Activated CD4-positive, alpha-beta T cell treated with anti-CD3 and anti-CD28 coated beads, Interleukin-2, amount 50 U/mL, for 48 hours (primary cell): ENCODE measurements at regions not wholly inside any gene's neighbourhood (a gene's known extent, or its start where the extent isn't known, plus 50 kb on each side); places are given as distances from the start of the nearest gene placed in this dataset.
"Not testable (repeated sequence)": the region's sequence is repeated elsewhere in the genome, so short reads cannot be mapped to it uniquely, and the experiment has no call there.

Experiments
- DNase-seq, 2 experiments: peaks; one replicate each; pipeline ENCODE4 v3.0.0-alpha.2; 2020

DNA sequence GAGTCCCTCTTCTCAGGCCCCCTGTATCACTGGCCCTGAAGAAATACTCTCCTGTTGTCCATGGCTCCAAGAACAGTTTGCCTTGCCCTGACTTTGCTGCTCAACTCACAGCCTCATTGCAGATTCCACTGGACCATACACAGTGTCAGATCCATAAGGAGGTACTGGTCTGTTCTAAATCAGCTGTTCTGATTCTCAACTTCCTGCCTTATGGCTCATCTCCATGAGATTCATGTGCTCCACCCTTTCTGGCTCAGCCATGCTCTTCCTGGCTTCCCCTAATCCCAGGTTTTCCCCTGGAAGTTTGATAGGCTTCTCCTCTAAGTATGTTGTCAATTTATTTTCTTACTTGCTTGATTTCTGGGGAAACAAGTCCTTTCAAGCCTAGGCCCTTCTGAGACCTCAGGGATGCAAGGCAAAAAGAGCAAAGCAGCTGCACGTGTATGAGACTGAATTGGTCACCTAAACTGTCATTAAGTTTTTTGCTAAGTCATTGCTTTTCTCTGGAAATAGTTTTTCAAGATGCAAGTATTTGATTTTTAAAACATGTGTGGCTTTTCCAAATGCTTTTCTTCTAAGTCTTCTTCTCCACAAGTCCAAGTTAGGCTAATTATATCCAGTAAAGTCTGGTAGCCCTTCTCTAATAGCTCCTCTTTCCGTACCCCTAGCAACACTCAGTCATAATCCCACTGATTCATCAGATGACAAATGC lies 1288.5 kb downstream of the RPIA start:
- DNase-seq: not testable (repeated sequence)

DNA sequence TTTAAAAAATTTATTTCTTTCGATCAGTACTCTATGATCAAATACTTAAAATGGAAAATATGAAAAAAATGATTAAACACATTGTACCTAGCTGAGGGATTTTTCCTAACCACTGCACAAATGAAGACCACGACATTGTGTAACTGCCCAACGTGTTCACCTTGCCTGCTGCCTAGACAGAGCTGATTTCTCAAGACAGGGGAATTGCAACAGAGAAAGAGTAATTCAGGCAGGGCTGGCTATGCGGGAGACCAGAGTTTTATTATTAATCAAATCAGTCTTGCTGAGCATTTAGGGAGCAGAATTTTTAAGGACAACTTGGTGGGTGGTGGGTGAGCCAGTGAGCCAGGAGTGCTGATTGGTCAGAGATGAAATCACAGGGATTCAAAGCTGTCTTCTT lies 1290.8 kb downstream of the RPIA start:
- not testable (repeated sequence) for DNase-seq

DNA sequence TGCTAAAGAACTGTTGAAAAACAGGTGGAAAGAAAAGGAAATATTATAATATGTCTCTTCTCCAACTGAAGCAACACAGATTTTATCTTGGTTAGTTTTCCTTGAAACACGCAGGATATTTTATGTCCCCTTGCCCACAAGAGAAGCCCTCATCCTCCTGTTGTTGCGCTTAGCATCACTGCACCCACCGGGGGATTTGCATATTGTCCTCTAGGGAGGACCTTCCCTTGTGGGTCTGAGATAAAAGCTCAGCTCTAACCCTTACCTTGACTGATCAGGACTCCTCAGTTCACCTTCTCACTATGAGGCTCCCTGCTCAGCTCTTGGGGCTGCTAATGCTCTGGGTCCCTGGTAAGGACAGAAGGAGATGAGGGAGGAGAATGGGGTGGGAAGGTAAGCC lies 1294.2 kb downstream of the RPIA start:
- DNase-seq: not testable (repeated sequence)

DNA sequence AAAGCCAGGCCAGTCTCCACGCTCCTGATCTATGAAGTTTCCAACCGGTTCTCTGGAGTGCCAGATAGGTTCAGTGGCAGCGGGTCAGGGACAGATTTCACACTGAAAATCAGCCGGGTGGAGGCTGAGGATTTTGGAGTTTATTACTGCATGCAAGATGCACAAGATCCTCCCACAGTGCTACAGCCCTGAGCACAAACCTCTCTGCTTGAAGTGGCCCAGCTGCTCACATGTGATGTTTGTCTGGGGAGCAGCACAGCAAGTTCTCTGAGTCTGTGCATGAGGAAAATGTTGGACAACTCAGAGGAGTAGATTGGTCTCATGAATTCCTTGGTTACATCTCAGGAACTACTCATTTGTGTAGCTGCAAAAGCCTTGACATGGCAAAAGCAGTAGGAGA lies 1295.1 kb downstream of the RPIA start:
- not testable (repeated sequence) for DNase-seq

DNA sequence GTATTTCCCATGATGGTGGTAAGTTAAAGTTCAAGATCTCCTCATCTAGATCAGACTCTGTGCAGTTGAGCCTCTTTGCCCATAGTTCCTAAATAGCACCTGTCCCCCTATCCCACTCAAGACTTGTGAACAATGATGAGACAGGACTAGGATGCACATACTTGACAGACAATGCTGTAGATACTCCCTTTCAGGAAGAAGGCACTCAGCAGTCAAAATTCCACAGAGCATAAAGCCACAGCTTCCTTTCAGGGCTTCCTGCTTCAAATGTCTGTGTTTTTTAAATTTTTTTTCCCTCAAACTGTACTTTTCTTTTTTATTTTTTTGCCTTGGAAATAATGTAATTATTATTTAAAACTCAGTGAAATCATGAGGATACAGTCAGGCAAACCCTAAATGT lies 1305.3 kb downstream of the RPIA start:
- not testable (repeated sequence) for DNase-seq

DNA sequence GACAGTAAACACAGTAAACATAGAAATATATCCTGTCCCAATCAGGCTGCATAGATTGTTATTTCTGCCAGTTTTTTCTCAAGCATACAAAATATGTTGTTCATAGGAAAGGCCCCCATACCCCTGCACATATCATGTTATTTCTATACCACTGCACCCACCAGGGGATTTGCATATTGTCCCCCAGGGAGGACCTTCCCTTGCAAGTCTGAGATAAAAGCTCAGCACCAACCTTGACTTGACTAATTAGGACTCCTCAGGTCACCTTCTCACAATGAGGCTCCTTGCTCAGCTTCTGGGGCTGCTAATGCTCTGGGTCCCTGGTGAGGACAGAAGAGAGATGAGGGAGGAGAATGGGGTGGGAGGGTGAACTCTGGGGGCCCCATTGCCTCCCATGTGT lies 1313.1 kb downstream of the RPIA start:
- DNase-seq: not testable (repeated sequence)

DNA sequence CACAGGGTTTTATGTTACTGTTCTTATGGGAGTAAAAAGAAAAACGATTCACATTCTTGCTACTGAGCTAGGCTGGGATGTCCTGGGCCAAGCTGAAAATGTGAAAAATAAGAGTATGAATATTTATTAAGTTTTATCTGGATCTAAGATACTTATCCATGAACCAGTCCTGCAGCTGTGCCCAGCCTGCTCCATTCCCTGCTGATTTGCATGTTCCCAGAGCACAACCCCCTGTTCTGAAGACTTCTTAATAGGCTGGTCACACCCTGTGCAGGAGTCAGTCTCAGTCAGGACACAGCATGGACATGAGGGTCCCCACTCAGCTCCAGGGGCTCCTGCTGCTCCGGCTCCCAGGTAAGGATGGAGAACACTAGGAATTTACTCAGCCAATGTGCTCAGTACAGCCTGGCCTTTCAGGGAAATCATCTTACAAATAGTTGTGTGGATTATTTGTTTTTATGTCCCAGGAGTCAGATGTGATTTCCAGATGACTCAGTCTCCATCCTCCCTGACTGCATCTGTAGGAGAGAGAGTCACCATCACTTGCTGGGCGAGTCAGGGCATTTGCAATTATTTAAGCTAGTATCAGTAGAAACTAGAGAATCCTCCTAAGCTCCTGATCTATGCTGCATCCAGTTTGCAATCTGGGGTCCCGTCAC lies 1319.1 kb downstream of the RPIA start:
- not testable (repeated sequence) for DNase-seq

DNA sequence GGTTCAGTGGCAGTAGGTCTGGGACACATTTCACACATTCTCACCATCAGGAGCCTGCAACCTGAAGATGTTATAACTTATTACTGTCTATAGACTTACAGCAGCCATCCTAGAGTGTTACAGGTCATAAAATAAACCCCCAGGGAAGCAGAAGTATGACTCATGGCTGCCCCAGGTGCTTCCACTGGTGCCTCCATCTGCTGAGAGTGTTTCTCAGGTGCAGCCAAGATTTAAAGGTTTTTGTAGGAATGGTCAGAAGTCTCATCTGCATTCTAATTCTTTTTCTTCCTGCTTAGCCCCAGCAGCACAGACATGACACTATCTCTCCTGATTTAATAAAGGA lies 1319.6 kb downstream of the RPIA start:
- DNase-seq: not testable (repeated sequence)

DNA sequence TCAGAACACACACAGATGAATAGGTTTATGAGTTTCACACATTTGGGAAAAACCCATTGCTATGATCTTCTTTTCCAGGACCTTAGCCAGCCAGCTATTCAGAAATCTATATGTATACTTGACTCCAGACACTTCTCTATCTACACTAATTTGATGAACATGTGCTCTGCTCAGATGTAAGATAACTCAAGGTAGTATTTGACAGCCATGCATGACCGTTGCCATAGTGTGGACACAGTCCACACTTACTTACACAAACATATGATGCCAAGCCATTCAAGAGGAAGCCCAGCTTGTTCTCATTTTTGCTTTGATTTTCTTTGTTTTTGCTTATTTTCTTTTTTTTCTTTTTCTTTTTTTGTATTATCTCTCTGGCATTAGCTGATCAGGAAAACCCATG lies 1328.4 kb downstream of the RPIA start:
- DNase-seq: not testable (repeated sequence)

DNA sequence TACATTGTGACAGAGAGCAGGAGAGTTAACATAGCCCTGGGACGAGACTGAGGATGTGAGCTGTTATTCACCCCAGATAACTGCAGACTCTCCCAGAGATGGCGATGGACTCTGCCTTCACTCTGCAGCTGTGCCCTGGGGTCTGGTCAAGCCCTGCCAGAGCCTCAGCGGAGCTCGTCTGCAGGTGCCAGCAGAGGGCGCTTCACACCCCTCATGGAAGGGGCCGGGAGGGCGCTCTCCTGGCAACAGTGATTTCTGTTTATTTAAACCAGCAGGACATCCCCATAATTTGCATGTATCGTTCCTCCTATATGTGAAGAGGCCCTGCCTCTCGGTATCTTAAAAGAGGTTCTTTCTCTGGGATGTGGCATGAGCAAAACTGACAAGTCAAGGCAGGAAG lies 1329.8 kb downstream of the RPIA start:
- DNase-seq: not testable (repeated sequence)

DNA sequence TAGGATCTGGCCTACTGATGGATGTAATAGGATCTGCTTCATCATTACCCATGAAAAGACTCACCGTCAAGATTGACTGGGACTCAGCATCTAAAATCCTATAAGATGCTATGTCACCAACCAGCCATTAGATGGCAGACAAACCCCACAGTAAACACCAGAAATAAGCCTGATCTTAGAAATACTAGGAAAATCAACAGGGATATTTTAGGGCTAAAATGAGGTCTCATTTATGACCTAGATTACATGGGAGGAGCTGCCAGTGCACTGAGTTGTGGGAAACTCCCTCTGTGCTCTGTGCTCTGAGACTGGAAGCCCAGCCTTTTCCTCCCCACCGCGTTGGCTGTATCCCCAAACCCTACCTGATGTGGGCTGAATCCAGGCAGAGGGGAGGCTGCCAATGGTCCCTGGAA lies 1335.8 kb downstream of the RPIA start:
- DNase-seq: not testable (repeated sequence)

DNA sequence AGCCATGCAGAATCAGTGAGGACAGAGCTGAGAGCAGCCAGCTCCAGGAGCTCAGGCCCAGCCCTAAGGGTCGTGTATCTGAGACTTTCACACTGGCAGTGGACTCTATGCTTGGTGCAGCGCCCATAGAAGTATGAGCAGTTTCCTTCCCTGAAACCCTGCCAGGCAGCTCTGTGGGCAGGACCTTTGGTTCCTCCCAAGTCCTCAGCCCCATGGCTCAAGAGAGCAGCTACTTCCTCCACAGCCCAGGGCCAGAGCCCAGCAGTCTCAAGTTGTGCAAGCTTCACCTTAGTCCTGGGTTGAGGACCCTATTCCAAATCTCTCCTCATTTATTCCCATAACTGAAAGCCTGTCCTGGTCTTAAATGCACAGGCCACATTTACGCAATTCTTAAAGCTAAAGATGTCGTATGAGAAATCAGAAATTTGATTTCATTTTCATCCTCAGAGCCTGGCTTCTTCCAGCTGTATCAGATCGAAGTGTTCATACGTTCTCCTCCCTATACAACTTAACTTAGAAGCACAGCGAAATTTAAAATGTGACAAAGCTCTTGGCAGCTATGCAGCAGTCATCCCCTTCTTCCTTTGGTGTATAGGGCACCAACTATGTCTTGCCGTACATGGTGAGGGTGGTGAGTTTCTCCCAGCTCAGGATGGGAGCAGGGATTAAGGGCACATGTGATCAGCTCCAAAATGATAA lies 1337.1 kb downstream of the RPIA start:
- not testable (repeated sequence) for DNase-seq

DNA sequence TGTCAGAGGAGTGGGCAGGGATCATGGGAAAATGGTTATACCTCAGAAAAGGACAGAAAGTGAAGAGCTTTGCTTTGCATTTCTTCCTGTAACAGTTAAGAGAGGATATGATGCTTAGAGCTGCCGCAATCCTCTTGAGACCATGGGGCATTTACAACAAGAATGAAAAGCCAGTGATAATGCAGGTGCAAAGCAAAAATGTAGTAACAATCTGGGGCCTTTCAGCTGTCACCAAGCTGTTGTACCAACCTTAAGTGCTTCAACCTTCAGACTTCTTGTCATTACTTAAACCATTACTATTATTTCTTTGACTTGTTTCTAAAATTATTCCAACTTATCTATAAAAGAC lies 1337.6 kb downstream of the RPIA start:
- DNase-seq: not testable (repeated sequence)

DNA sequence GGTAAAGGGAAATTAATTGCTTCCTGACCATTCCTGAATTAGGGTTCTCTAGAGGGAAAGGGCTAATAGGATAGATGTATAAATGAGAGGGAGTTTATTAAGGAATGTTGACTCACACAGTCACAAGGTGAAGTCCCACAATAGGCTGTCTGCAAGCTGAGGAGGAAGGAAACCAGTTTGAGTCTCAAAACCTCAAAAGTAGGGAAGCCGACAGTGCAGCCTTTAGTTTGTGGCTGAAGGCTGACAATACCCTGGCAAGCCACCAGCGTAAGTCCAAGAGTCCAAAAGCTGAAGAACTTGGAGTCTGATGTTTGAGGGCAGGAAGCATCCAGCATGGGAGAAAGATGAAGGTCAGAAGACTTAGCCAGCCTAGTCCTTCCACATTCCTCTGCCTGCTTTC lies 1340.8 kb downstream of the RPIA start:
- not testable (repeated sequence) for DNase-seq

DNA sequence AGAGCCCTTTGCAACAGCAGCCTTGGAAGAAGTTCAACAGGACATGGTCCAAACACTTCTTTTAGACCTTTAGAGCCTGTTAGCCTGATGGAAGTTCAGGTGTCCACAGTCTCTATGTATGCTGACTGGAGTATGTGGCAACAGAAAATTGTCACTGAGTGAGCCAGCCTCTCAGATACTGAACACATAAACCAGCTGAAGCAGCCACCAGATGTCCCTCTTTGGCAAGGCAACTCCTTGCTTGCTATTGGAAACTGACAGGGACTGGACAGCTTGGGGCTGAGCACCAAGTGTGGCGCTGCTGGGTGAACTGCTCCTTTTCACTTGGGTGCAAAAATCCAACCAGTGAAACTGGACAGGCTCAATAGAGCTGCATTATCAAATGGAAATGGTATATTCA lies 1344.9 kb downstream of the RPIA start:
- not testable (repeated sequence) for DNase-seq

DNA sequence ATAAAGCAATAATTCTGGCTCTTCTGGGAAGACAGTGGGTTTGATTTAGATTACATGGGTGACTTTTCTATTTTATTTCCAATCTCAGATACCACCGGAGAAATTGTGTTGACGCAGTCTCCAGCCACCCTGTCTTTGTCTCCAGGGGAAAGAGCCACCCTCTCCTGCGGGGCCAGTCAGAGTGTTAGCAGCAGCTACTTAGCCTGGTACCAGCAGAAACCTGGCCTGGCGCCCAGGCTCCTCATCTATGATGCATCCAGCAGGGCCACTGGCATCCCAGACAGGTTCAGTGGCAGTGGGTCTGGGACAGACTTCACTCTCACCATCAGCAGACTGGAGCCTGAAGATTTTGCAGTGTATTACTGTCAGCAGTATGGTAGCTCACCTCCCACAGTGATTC lies 1347.6 kb downstream of the RPIA start:
- DNase-seq: not testable (repeated sequence)

DNA sequence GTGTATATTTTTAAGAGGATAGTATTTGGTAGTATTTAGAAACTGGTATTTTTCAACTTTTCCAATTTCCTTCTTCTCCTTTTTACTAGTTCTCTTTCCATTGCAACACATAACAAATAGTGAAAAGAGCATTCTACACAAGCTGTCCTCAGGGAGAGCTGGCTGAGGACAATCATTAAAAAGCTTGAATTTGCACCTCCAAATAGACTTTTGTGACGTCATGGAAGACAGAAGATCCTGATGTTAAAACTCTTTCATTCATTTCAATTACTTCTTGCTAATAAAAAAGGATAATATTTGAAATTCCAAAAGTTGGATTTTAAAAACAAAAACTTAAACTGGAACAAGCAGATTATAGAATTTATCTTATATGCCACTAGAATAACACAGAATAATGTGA lies 1356.3 kb downstream of the RPIA start:
- not testable (repeated sequence) for DNase-seq

DNA sequence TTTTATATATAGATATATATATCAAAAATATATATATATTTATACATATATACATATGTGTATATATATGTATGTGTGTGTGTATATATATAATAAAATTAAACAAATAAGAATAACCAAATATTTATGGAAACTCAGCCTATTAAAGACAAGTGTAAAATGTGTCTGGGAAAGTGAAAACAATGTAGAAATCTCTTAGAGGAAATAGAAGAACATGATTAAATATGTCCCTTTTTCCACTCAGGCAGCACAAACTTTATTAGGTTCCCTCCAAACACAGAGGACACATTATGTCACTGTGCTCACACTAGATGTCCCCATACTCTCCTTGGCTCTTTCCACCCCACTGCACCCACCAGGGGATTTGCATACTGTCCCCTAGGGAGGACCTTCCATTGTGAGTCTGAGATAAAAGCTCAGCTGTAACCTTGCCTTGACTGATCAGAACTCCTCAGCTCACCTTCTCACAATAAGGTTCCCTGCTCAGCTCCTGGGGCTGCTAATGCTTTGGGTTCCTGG lies 1360.7 kb downstream of the RPIA start:
- DNase-seq: not testable (repeated sequence)

DNA sequence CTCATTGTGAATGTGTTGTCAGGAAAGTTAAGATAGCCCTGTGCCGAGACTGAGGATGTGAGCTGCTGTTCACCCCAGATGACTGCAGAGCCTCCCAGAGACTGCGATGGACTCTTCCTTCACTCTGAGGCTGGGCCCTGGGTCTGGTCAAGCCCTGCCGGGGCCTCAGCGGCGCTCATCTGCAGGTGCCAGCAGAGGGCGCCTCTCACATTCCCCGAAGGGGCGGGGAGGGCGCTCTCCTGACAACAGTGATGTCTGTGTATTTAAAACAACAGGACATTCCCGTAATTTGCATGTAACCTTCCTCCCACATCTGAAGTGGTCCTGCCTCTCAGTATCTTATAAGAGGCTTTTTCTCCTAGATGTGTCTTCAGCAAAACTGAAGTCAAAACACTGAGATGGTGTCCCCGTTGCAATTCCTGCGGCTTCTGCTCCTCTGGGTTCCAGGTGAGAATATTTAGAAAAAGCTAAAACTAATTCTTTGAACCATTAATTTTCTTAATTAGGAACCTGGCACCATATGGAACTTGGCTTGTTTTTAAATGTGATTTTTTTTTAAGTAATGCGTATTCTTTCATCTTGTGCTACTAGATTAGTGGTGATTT lies 1377.9 kb downstream of the RPIA start:
- DNase-seq: peak in 1 of 2 experiments; percentile 11

DNA sequence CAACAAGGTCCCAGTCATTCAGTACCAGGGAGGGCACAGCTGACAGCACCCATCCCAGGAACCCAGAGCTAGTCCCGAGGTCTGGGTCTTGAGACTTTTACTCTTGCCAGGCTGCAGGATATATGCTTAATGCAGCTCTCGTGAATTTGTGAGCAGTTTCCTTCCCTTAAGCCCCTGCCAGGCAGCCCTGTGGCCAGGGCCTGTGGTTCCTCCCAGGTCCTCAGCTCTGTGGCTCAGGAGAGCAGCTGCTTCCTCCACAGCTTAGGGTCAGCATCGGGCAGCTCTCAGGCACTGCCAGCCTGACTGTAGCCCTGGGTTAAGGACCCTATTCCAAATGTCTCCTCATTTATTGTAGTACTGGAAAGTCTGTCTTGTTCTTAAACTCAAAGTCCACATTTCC lies 1384.8 kb downstream of the RPIA start:
- DNase-seq: no peak

DNA sequence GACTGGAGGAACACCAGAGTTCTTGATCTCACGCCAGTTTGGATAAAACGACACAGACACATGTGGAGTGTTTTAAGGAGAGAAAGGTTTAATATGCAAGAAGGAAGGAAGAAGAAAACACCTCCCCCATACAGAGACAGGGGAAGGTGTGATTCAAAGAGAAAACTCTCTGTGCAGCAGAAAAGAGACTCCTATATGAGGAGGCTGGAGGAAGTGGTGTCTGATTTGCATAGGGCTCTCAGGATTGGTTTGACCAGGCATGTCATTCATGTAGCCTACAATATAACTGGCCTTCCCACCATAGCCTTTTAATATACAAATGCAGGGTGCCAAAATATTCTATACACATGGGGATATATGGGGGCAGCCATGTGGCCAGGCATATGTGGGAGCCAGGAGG lies 1386.5 kb downstream of the RPIA start:
- DNase-seq: no peak

DNA sequence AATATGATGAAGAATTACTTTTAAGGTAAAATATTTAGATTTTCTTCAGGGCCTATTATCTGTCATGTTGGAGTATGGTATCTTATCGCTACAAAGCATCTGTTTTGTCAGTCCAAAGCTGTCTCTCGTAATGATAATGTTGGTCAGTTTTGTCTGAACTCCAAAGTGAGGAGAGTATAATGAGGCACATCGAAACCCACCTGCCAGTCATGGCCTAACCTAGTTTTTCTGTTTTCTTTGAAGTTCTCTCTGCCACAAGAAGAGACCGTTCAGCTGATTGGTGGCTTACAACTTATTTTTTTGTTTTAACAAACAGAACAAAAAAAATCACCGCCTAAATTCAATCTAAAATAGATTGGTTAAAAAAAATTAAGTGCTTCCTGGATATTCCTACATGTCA lies 1387.9 kb downstream of the RPIA start:
- DNase-seq: no peak

DNA sequence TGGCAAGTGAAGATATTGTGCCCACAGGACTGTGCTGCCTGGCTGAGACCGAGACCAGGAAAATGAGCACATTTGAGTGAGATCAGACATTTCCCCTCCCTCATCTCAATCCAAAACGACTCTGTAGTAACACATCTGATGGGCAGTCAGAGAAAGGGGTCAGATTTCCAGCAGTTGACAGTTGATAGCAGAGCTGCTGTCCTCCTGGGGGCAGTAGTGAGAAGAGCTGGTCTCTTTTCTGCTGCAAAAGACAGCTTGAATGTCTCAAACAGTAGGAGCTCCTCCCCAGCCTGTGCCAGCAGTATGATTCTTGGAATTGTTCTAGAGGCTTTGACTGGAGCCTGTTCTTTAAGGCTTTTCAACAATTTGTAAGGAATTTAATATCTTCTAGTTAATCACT lies 1396.3 kb downstream of the RPIA start:
- DNase-seq: not testable (repeated sequence)
